Upper lobe of left lung (tissue), 6 donors: ENCODE measurements at regions not wholly inside any gene's neighbourhood (a gene's known extent, or its start where the extent isn't known, plus 50 kb on each side); places are given as distances from the start of the nearest gene placed in this dataset.
A peak's percentile ranks its signal among the peaks of the same experiment; 100 is the strongest.

ENCODE experiments used
- ATAC-seq, 2 donors: fragments of 200-7000 bp; cut with Tn5 transposase; one replicate each; pipeline ENCODE4 v1.9.1; 2022; ENCODE audit warnings: mild to moderate bottlenecking in 2 of 2, moderate library complexity in 2 of 2; ENCODE audit not compliant: low FRiP score in 2 of 2
- DNase-seq, 2 donors: peaks; one replicate each; pipeline ENCODE4 v3.0.0-alpha.2; 2019 to 2020
- H3K27ac ChIP-seq, 4 donors: fragments of 200-600 bp; sonication (generic); one replicate each; pipeline ENCODE4 v1.5.1; 2016 to 2019
- H3K27me3 ChIP-seq, 4 donors: fragments of 200-600 bp; sonication (generic); one replicate each; pipeline ENCODE4 v1.5.1; 2017 to 2019
- H3K36me3 ChIP-seq, 4 donors: fragments of 200-600 bp; sonication (generic); one replicate each; pipeline ENCODE4 v1.5.1; 2016 to 2019
- H3K4me1 ChIP-seq, 4 donors: fragments of 200-600 bp; sonication (generic); one replicate each; pipeline ENCODE4 v1.5.1; 2018 to 2019
- H3K4me3 ChIP-seq, 4 donors: fragments of 200-600 bp; sonication (generic); one replicate each; pipeline ENCODE4 v1.5.1; 2017 to 2019; ENCODE audit warnings: mild to moderate bottlenecking in 2 of 4, moderate library complexity in 1 of 4
- H3K9me3 ChIP-seq, 4 donors: fragments of 200-600 bp; sonication (generic); one replicate each; pipeline ENCODE4 v1.5.1; 2018 to 2019
- CTCF ChIP-seq, 6 experiments: fragments of 450-650 bp in 4 of 6; fragments of 200-600 bp in 2 of 6; sonication (generic) in 2 of 6; IDR thresholded peaks; one replicate each; pipeline ENCODE4 v1.5.1; 2016 to 2019; ENCODE audit warnings: antibody characterized with exemption in 6 of 6
- EP300 ChIP-seq, 4 donors: sonication (generic); formaldehyde crosslinking; IDR thresholded peaks; one replicate each; pipeline ENCODE4 v1.5.1; 2017; ENCODE audit warnings: antibody characterized with exemption in 4 of 4, control low read depth in 2 of 4
- POLR2A ChIP-seq, 4 donors: fragments of 450-650 bp; IDR thresholded peaks; one replicate each; pipeline ENCODE4 v1.5.1; 2016 to 2017; ENCODE audit warnings: antibody characterized with exemption in 4 of 4, mild to moderate bottlenecking in 2 of 4
- POLR2AphosphoS5 ChIP-seq, 2 donors: sonication (generic); formaldehyde crosslinking; IDR thresholded peaks; one replicate each; pipeline ENCODE4 v1.5.1; 2017; ENCODE audit warnings: antibody characterized with exemption in 2 of 2
- WGBS, 2 donors: methylation state at CpG; one replicate each; pipeline ENCODE4 v1.1.5; 2017 to 2018; 5-methylcytosine and 5-hydroxymethylcytosine counted together
- donor health status: DM: no; HTN: no; CAD: no; lungs with moderate emphysema.
- donor health status: DM: no; HTN: yes; CAD: no; lungs with severe emphysema.

- TF ChIP-seq CTCF (IDR thresholded peaks at IDR 0.05) = no peak
- no peak for TF ChIP-seq EP300 (IDR thresholded peaks at IDR 0.05)
- no peak for TF ChIP-seq POLR2A (IDR thresholded peaks at IDR 0.05)
- TF ChIP-seq POLR2AphosphoS5 (IDR thresholded peaks at IDR 0.05) = no peak
- no peak overlapping the region for H3K4me3 ChIP-seq
- H3K9me3 ChIP-seq = no peaks in the 10 kb centered on the region
- 85 to 93% methylated on average over 2 of the region's 2 CpGs for WGBS, 2 donors
- no peaks in the 10 kb centered on the region for H3K27me3 ChIP-seq
- H3K36me3 ChIP-seq = no peaks in the 10 kb centered on the region
- DNase-seq (no peak), ATAC-seq (peak in 1 of 2 donors; percentile 12)
- H3K4me1 ChIP-seq = peaks cover 0 to 9% (median 3%) of the 10 kb centered on the region in 4 donors
- no peak overlapping the region for H3K27ac ChIP-seq
These were observed 545.9 kb downstream of the MIAT start for GRCh38 chr22:27203276-27203660.

- DNase-seq = no peak
- Histone ChIP-seq H3K36me3 (no peaks in the 10 kb centered on the region), H3K4me1 (peaks cover 0 to 9% (median 3%) of the 10 kb centered on the region in 4 donors), H3K4me3 (no peak overlapping the region), H3K27ac (no peak overlapping the region), H3K9me3 (no peaks in the 10 kb centered on the region), H3K27me3 (no peaks in the 10 kb centered on the region)
- no peak for ATAC-seq
- 83 to 90% methylated on average over 5 of the region's 5 CpGs for WGBS, 2 donors
- TF ChIP-seq POLR2AphosphoS5 (IDR thresholded peaks at IDR 0.05) (no peak), POLR2A (IDR thresholded peaks at IDR 0.05) (no peak), CTCF (IDR thresholded peaks at IDR 0.05) (no peak), EP300 (IDR thresholded peaks at IDR 0.05) (no peak)
These were observed 546.9 kb downstream of the MIAT start for GRCh38 chr22:27204280-27204679.

GRCh38 chr22:27204817-27205216, 547.4 kb downstream of the MIAT start:
- no peak for TF ChIP-seq EP300 (IDR thresholded peaks at IDR 0.05)
- TF ChIP-seq POLR2A (IDR thresholded peaks at IDR 0.05) = no peak
- TF ChIP-seq POLR2AphosphoS5 (IDR thresholded peaks at IDR 0.05) = no peak
- TF ChIP-seq CTCF (IDR thresholded peaks at IDR 0.05) = no peak

GRCh38 chr22:27205492-27206373, 548.3 kb downstream of the MIAT start:
- H3K4me1 ChIP-seq = peaks cover 0 to 9% (median 3%) of the 10 kb centered on the region in 4 donors
- WGBS, 2 donors = 73 to 80% methylated on average over 9 of the region's 9 CpGs
- TF ChIP-seq POLR2A (IDR thresholded peaks at IDR 0.05) (no peak), POLR2AphosphoS5 (IDR thresholded peaks at IDR 0.05) (no peak), EP300 (IDR thresholded peaks at IDR 0.05) (no peak), CTCF (IDR thresholded peaks at IDR 0.05) (no peak)
- no peak overlapping the region for H3K4me3 ChIP-seq
- no peak for DNase-seq
- ATAC-seq = no peak
- no peak overlapping the region for H3K27ac ChIP-seq
- H3K36me3 ChIP-seq = no peaks in the 10 kb centered on the region
- H3K27me3 ChIP-seq = no peaks in the 10 kb centered on the region
- H3K9me3 ChIP-seq = no peaks in the 10 kb centered on the region

More at GRCh38 chr22:27204817-27205216, 547.4 kb downstream of the MIAT start:
- peaks cover 0 to 9% (median 3%) of the 10 kb centered on the region in 4 donors for H3K4me1 ChIP-seq
- no peak for DNase-seq
- no peak for ATAC-seq
- H3K9me3 ChIP-seq = no peaks in the 10 kb centered on the region
- no peak overlapping the region for H3K4me3 ChIP-seq
- H3K27ac ChIP-seq = no peak overlapping the region
- no peaks in the 10 kb centered on the region for H3K36me3 ChIP-seq
- WGBS, 2 donors = 96 to 99% methylated on average over 4 of the region's 4 CpGs
- no peaks in the 10 kb centered on the region for H3K27me3 ChIP-seq
